Stimulated activated CD8-positive, alpha-beta memory T cell treated with anti-CD3 and anti-CD28 coated beads, Interleukin-12 subunit alpha, Interleukin-12 subunit beta, amount 100 ng/mL, for 24 hours (primary cell): ENCODE measurements at regions not wholly inside any gene's neighbourhood (a gene's known extent, or its start where the extent isn't known, plus 50 kb on each side); places are given as distances from the start of the nearest gene placed in this dataset.

Source experiments
- DNase-seq: peaks from one replicate; pipeline ENCODE4 v3.0.0-alpha.2; 2020; ENCODE audit errors: extremely low read depth

GRCh38 chr9:89721971-89722530 is 117.2 kb downstream of the GADD45G start:
- DNase-seq, result no peak

- DNase-seq, result no peak
Observed at GRCh38 chr9:89722712-89723111, 117.9 kb downstream of the GADD45G start.

- no peak for DNase-seq
Observed at GRCh38 chr9:89723469-89724100, 118.8 kb downstream of the GADD45G start.

GRCh38 chr9:89724659-89725058 is 119.8 kb downstream of the GADD45G start:
- no peak for DNase-seq

GRCh38 chr9:89725271-89725670 is 120.5 kb downstream of the GADD45G start:
- DNase-seq, result no peak

GRCh38 chr9:89729954-89730530 is 125.2 kb downstream of the GADD45G start:
- no peak for DNase-seq

- no peak for DNase-seq
Observed at GRCh38 chr9:89730715-89731114, 125.9 kb downstream of the GADD45G start.

- DNase-seq, result no peak
Observed at GRCh38 chr9:89731262-89732182, 126.7 kb downstream of the GADD45G start.

GRCh38 chr9:89732295-89732938 is 127.6 kb downstream of the GADD45G start:
- DNase-seq, result no peak

GRCh38 chr9:89732939-89733324 is 128.1 kb downstream of the GADD45G start:
- DNase-seq, result no peak

GRCh38 chr9:89734600-89735041 is 129.8 kb downstream of the GADD45G start:
- DNase-seq, result no peak

- DNase-seq, result no peak
Observed at GRCh38 chr9:89738137-89738932, 133.5 kb downstream of the GADD45G start.

GRCh38 chr9:89739511-89739910 is 134.7 kb downstream of the GADD45G start:
- DNase-seq, result no peak

- DNase-seq, result no peak
Observed at GRCh38 chr9:89739916-89740315, 135.1 kb downstream of the GADD45G start.

- no peak for DNase-seq
Observed at GRCh38 chr9:89740722-89741121, 135.9 kb downstream of the GADD45G start.

- DNase-seq, result no peak
Observed at GRCh38 chr9:89742660-89743059, 137.8 kb downstream of the GADD45G start.

- no peak for DNase-seq
Observed at GRCh38 chr9:89743216-89743572, 138.4 kb downstream of the GADD45G start.

GRCh38 chr9:89743573-89744254 is 138.9 kb downstream of the GADD45G start:
- no peak for DNase-seq

- no peak for DNase-seq
Observed at GRCh38 chr9:89744255-89744648, 139.4 kb downstream of the GADD45G start.

- DNase-seq, result no peak
Observed at GRCh38 chr9:89744730-89745129, 139.9 kb downstream of the GADD45G start.
